Tibial nerve (tissue), 4 donors: ENCODE measurements at regions not wholly inside any gene's neighbourhood (a gene's known extent, or its start where the extent isn't known, plus 50 kb on each side); places are given as distances from the start of the nearest gene placed in this dataset.
"Not testable (repeated sequence)": the region's sequence is repeated elsewhere in the genome, so short reads cannot be mapped to it uniquely, and the experiment has no call there.

Experiments
- DNase-seq, 2 donors: peaks; one replicate each; pipeline ENCODE4 v3.0.0-alpha.2; 2019; ENCODE audit warnings: low spot score in 2 of 2
- H3K27ac ChIP-seq, 4 donors: fragments of 200-600 bp; sonication (generic) in 3 of 4; one replicate each; pipeline ENCODE4 v1.5.1; 2017 to 2019; ENCODE audit warnings: mild to moderate bottlenecking in 1 of 4
- H3K27me3 ChIP-seq, 2 donors: fragments of 200-600 bp; sonication (generic) in 1 of 2; one replicate each; pipeline versions ENCODE4 v1.5.1 to v1.6.0; 2017 to 2019
- H3K36me3 ChIP-seq, 3 donors: fragments of 200-600 bp; sonication (generic); one replicate each; pipeline ENCODE4 v1.5.1; 2018 to 2019
- H3K4me1 ChIP-seq, 4 donors: fragments of 200-600 bp; sonication (generic) in 3 of 4; one replicate each; pipeline ENCODE4 v1.5.1; 2017 to 2019
- H3K4me3 ChIP-seq, 4 donors: fragments of 200-600 bp; sonication (generic) in 3 of 4; one replicate each; pipeline ENCODE4 v1.5.1; 2017 to 2019; ENCODE audit warnings: mild to moderate bottlenecking in 1 of 4, moderate library complexity in 1 of 4
- H3K9me3 ChIP-seq, 4 donors: fragments of 200-600 bp; sonication (generic) in 3 of 4; one replicate each; pipeline ENCODE4 v1.5.1; 2017 to 2019
- EP300 ChIP-seq, 2 donors: sonication (generic); formaldehyde crosslinking; IDR thresholded peaks; one replicate each; pipeline ENCODE4 v1.6.1; 2017; ENCODE audit warnings: antibody characterized with exemption in 2 of 2, mild to moderate bottlenecking in 1 of 2
- POLR2A ChIP-seq, 2 donors: fragments of 450-650 bp; IDR thresholded peaks; one replicate each; pipeline ENCODE4 v1.6.1; 2017; ENCODE audit warnings: antibody characterized with exemption in 2 of 2, mild to moderate bottlenecking in 2 of 2, moderate library complexity in 2 of 2
- WGBS, 2 donors: methylation state at CpG; one replicate each; pipeline ENCODE4 v1.1.5; 2018; 5-methylcytosine and 5-hydroxymethylcytosine counted together
- TF ChIP-seq, protein P1 (sequence below), 5 experiments: fragments of 200-600 bp in 3 of 5; fragments of 450-650 bp in 2 of 5; sonication (generic) in 3 of 5; IDR thresholded peaks; one replicate each; pipeline ENCODE4 v1.5.1; 2016 to 2019; ENCODE audit warnings: antibody characterized with exemption in 5 of 5, mild to moderate bottlenecking in 3 of 5, moderate library complexity in 2 of 5

DNA sequence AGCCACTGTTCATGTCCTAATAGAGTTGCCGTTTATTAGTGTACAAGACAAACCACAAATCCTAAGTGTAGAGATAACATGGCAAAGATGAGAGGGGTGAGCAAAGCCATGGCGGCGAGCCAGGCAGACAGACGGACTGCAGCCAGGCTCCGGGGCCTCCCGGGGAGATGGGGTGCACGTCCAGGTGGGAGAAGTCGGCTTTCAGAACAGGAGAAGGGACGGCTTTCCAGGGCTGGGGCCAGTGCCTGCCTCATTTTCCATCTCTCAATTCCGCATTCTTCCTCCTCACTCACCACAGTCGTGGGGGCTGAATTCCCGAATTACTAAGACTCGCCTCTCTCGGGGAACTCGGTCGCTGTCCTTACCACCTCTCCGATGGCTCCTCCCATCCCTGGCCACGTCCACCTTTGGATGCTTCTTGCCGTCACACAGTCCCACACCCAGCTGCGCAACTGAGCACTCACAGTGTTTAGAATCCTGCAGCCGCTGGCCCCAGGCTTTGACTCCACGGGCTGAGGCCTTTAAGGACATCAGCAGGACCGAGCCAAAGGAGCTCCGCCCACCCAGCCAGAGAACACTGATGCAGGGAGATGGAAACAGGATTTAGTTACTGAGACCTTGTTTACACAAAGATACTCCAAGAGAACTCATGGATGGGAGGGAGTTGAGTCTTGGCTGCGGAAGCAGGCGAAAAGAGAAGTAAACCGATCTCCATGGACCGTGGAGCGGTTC lies 59.7 kb downstream of the RNF112 start:
- peak; percentile 67 to 70 for DNase-seq
- peak overlapping the region in 2 of 4 donors; percentile 60 to 78 for H3K27ac ChIP-seq
- H3K4me1 ChIP-seq: peaks cover 0 to 7% (median under 1%) of the 10 kb centered on the region in 4 donors
- no peaks in the 10 kb centered on the region for H3K36me3 ChIP-seq
- no peaks in the 10 kb centered on the region for H3K9me3 ChIP-seq
- TF ChIP-seq, protein P1, sequence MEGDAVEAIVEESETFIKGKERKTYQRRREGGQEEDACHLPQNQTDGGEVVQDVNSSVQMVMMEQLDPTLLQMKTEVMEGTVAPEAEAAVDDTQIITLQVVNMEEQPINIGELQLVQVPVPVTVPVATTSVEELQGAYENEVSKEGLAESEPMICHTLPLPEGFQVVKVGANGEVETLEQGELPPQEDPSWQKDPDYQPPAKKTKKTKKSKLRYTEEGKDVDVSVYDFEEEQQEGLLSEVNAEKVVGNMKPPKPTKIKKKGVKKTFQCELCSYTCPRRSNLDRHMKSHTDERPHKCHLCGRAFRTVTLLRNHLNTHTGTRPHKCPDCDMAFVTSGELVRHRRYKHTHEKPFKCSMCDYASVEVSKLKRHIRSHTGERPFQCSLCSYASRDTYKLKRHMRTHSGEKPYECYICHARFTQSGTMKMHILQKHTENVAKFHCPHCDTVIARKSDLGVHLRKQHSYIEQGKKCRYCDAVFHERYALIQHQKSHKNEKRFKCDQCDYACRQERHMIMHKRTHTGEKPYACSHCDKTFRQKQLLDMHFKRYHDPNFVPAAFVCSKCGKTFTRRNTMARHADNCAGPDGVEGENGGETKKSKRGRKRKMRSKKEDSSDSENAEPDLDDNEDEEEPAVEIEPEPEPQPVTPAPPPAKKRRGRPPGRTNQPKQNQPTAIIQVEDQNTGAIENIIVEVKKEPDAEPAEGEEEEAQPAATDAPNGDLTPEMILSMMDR (IDR thresholded peaks at IDR 0.05): no peak
- TF ChIP-seq POLR2A (IDR thresholded peaks at IDR 0.05): no peak
- TF ChIP-seq EP300 (IDR thresholded peaks at IDR 0.05): peak in 1 of 2 donors; percentile 16
- 47 to 66% methylated on average over 29 of the region's 29 CpGs for WGBS, 2 donors
- H3K4me3 ChIP-seq: peak overlapping the region in 2 of 4 donors; percentile 5 to 37
- no peaks in the 10 kb centered on the region for H3K27me3 ChIP-seq

GRCh38 chr17:19474405-19474804 lies 59.2 kb upstream of the SLC47A1 start:
- H3K4me3 ChIP-seq, H3K9me3 ChIP-seq, H3K27ac ChIP-seq, DNase-seq, H3K4me1 ChIP-seq, H3K27me3 ChIP-seq, H3K36me3 ChIP-seq: not testable (repeated sequence)
- WGBS, 2 donors: 98 to 99% methylated on average over 3 of the region's 3 CpGs

DNA sequence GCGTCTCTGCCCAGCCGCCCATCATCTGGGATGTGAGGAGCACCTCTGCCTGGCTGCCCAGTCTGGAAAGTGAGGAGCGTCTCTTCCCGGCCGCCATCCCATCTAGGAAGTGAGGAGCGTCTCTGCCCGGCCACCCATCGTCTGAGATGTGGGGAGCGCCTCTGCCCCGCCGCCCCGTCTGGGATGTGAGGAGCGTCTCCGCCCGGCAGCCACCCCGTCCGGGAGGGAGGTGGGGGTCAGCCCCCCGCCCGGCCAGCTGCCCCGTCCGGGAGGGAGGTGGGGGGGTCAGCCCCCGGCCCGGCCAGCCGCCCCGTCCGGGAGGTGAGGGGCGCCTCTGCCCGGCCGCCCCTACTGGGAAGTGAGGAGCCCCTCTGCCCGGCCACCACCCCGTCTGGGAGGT lies 57.9 kb upstream of the SLC47A1 start:
- WGBS, 2 donors: 90 to 96% methylated on average over 2 to 9 of the region's 31 CpGs
- DNase-seq: not testable (repeated sequence)

DNA sequence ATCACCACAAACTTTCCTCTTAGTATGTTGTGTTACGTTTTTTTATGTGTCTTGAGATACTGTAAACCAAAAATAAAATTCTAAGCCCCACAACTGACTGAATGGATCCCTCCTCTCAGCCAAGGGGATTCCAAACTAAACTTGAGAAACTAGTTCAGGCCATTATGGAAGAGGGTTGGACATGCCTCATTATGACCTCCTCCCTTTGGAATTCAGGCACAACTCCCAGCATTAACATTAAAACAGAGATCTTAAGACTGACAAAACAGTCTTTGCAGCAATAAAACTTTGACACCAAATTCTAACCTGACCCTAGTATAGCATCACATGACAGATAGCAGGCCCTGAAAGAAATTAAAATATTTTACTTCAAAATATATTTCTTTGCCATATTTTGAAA lies 51.1 kb upstream of the SLC47A1 start:
- DNase-seq: no peak
- Histone ChIP-seq H3K9me3 (no peaks in the 10 kb centered on the region), H3K4me1 (peaks cover 0 to 29% (median 0%) of the 10 kb centered on the region in 4 donors), H3K27ac (peak overlapping the region in 2 of 4 donors; percentile 37 to 66), H3K4me3 (no peak overlapping the region), H3K27me3 (no peaks in the 10 kb centered on the region), H3K36me3 (no peaks in the 10 kb centered on the region)
- TF ChIP-seq, protein P1 (IDR thresholded peaks at IDR 0.05): no peak
- TF ChIP-seq POLR2A (IDR thresholded peaks at IDR 0.05) (no peak), EP300 (IDR thresholded peaks at IDR 0.05) (no peak)
- WGBS, 2 donors: 33 to 38% methylated on average over 1 of the region's 1 CpG

More for the DNA sequence above, 57.9 kb upstream of the SLC47A1 start:
- not testable (repeated sequence) for H3K27me3 ChIP-seq, H3K9me3 ChIP-seq, H3K27ac ChIP-seq, H3K4me3 ChIP-seq, H3K4me1 ChIP-seq, H3K36me3 ChIP-seq
